ENCODE measurements at regions not wholly inside any gene's neighbourhood (a gene's known extent, or its start where the extent isn't known, plus 50 kb on each side); places are given as distances from the start of the nearest gene placed in this dataset.

GRCh38 chr13:75995966-75996365, 359.8 kb downstream of the LMO7 start:
- TF ChIP-seq CTCF (IDR thresholded peaks at IDR 0.05; ENCODE audit: low read depth, low read length) = no peak
- TF ChIP-seq POLR2A (IDR thresholded peaks at IDR 0.05; ENCODE audit: extremely low read depth, insufficient read length) = no peak
- TF ChIP-seq MAX (IDR thresholded peaks at IDR 0.05; ENCODE audit: low read depth, low read length) = no peak
